Stimulated activated CD4-positive, alpha-beta T cell treated with anti-CD3 and anti-CD28 coated beads, Interleukin-2, amount 100 ng/mL, for 24 hours (primary cell): ENCODE measurements at regions not wholly inside any gene's neighbourhood (a gene's known extent, or its start where the extent isn't known, plus 50 kb on each side); places are given as distances from the start of the nearest gene placed in this dataset.
A peak's percentile ranks its signal among the peaks of the same experiment; 100 is the strongest.

Experiments used
- DNase-seq, 2 donors: peaks; one replicate each; pipeline ENCODE4 v3.0.0-alpha.2; 2020

GRCh38 chr3:127394031-127394430 lies 106.2 kb upstream of the PRR20G start:
- no peak for DNase-seq

- no peak for DNase-seq
Measured at GRCh38 chr3:127393131-127393820, 105.4 kb upstream of the PRR20G start.

GRCh38 chr3:127392156-127392490 lies 104.3 kb upstream of the PRR20G start:
- DNase-seq: no peak

- DNase-seq: no peak
Measured at GRCh38 chr3:127391436-127392155, 103.8 kb upstream of the PRR20G start.

- DNase-seq: no peak
Measured at GRCh38 chr3:127390365-127391025, 102.6 kb upstream of the PRR20G start.

GRCh38 chr3:127389913-127390312 lies 102.1 kb upstream of the PRR20G start:
- no peak for DNase-seq

GRCh38 chr3:127389420-127389819 lies 101.6 kb upstream of the PRR20G start:
- DNase-seq: no peak

GRCh38 chr3:127388427-127388826 lies 100.6 kb upstream of the PRR20G start:
- DNase-seq: no peak

- no peak for DNase-seq
Measured at GRCh38 chr3:127387556-127388153, 99.8 kb upstream of the PRR20G start.

GRCh38 chr3:127387119-127387518 lies 99.3 kb upstream of the PRR20G start:
- DNase-seq: no peak

- no peak for DNase-seq
Measured at GRCh38 chr3:127386490-127386889, 98.6 kb upstream of the PRR20G start.

- DNase-seq: no peak
Measured at GRCh38 chr3:127385540-127385870, 97.7 kb upstream of the PRR20G start.

- no peak for DNase-seq
Measured at GRCh38 chr3:127384717-127385539, 97.1 kb upstream of the PRR20G start.

- DNase-seq: no peak
Measured at GRCh38 chr3:127383656-127384179, 95.9 kb upstream of the PRR20G start.

GRCh38 chr3:127377801-127378655 lies 90.2 kb upstream of the PRR20G start:
- no peak for DNase-seq

- DNase-seq: no peak
Measured at GRCh38 chr3:127375151-127375930, 87.5 kb upstream of the PRR20G start.

GRCh38 chr3:127374086-127375010 lies 86.5 kb upstream of the PRR20G start:
- peak in 1 of 2 donors; percentile 38 for DNase-seq

- no peak for DNase-seq
Measured at GRCh38 chr3:127373441-127374085, 85.7 kb upstream of the PRR20G start.

GRCh38 chr3:127371846-127372245 lies 84.0 kb upstream of the PRR20G start:
- DNase-seq: no peak
